SK-N-MC (cell line): ENCODE measurements at regions not wholly inside any gene's neighbourhood (a gene's known extent, or its start where the extent isn't known, plus 50 kb on each side); places are given as distances from the start of the nearest gene placed in this dataset.
"Not testable (repeated sequence)": the region's sequence is repeated elsewhere in the genome, so short reads cannot be mapped to it uniquely, and the experiment has no call there.

Experiments used
- DNase-seq: peaks from one replicate; pipeline ENCODE4 v3.0.0-alpha.2; 2011; ENCODE audit warnings: low read depth, low spot score
- H3K27ac ChIP-seq: fragments of 200-600 bp; sonication (generic); 2 replicates; pipeline ENCODE4 v1.5.1; 2016; ENCODE audit warnings: mixed run types
- H3K36me3 ChIP-seq: fragments of 200-600 bp; sonication (generic); 2 replicates; pipeline ENCODE4 v1.6.1; 2017; ENCODE audit warnings: antibody characterized with exemption, low read length, mixed read lengths; ENCODE audit not compliant: insufficient read depth
- H3K4me3 ChIP-seq: fragments of 200-600 bp; sonication (generic); 2 replicates; pipeline ENCODE4 v1.5.1; 2016
- H3K9ac ChIP-seq: fragments of 200-600 bp; sonication (generic); 2 replicates; pipeline ENCODE4 v1.8.0; 2017; ENCODE audit warnings: mixed run types, mixed read lengths; ENCODE audit not compliant: insufficient read length
- H3K9me3 ChIP-seq: fragments of 200-600 bp; sonication (generic); 2 replicates; pipeline ENCODE4 v1.6.1; 2017; ENCODE audit warnings: low read depth, mild to moderate bottlenecking, antibody characterized with exemption, low read length, moderate library complexity, mixed read lengths

GRCh38 chr3:125822175-125822574 lies 146.8 kb upstream of the ROPN1B start:
- DNase-seq, H3K27ac ChIP-seq, H3K9me3 ChIP-seq, H3K9ac ChIP-seq, H3K4me3 ChIP-seq, H3K36me3 ChIP-seq: not testable (repeated sequence)

DNA sequence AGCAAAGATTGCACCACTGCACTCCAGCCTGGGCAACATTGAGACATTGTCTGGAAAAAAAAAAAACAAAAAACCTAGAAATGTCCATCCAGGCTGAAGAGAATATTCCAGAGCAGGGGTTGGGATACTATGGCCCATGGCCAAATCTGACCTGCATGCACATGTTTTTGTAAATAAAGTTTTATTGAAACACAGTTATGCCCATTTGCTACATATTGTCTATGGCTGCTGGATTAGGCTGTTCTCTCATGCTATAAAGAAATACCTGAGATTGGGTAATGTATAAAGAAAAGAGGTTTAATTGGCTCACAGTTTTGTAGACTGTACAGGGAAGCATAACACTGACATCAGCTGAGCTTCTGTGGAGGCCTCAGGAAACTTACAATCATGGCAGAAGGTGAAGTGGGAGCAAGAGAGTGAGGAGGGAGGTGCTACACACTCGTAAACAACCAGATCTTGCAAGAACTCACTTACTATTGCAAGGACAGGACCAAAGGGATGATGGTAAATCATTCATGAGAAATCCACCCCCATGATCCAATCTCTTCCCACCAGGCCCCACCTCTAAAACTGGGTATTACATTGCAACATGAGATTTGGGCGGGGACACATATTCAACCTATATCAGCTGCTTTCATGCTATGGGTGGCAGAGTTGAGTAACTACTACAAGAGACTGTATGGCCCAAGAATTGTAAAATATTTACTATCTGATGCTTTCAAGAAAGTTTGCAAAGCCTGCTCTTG lies 137.8 kb upstream of the ROPN1B start:
- not testable (repeated sequence) for H3K9ac ChIP-seq, DNase-seq, H3K27ac ChIP-seq

GRCh38 chr3:125835562-125835961 lies 133.4 kb upstream of the ROPN1B start:
- DNase-seq, H3K4me3 ChIP-seq, H3K9ac ChIP-seq, H3K9me3 ChIP-seq, H3K27ac ChIP-seq, H3K36me3 ChIP-seq: not testable (repeated sequence)

More for the DNA sequence above, 137.8 kb upstream of the ROPN1B start:
- not testable (repeated sequence) for H3K4me3 ChIP-seq, H3K9me3 ChIP-seq, H3K36me3 ChIP-seq

- H3K27ac ChIP-seq, H3K36me3 ChIP-seq, DNase-seq, H3K4me3 ChIP-seq, H3K9me3 ChIP-seq, H3K9ac ChIP-seq: not testable (repeated sequence)
Measured at GRCh38 chr3:125836011-125836551, 132.9 kb upstream of the ROPN1B start.

GRCh38 chr3:125836786-125837185 lies 132.2 kb upstream of the ROPN1B start:
- not testable (repeated sequence) for H3K9me3 ChIP-seq, H3K36me3 ChIP-seq, H3K4me3 ChIP-seq, H3K27ac ChIP-seq, H3K9ac ChIP-seq, DNase-seq

DNA sequence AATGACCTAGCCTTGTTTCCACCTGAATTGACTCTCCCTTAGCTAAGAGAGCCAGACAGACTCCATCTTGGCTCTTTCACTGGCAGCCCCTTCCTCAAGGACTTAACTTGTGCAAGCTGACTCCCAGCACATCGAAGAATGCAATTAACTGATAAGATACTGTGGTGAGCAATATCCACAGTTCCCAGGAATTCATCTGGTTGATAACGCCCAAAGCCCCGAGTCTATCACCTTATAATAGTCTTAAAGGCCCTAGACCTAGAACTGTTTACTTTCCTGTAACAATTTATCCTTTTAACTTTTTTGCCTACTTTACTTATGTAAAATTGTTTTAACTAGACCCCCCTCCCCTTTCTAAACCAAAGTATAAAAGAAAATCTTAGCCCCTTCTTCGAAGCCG lies 130.1 kb upstream of the ROPN1B start:
- not testable (repeated sequence) for H3K9ac ChIP-seq, H3K36me3 ChIP-seq, H3K9me3 ChIP-seq, H3K4me3 ChIP-seq, H3K27ac ChIP-seq, DNase-seq

DNA sequence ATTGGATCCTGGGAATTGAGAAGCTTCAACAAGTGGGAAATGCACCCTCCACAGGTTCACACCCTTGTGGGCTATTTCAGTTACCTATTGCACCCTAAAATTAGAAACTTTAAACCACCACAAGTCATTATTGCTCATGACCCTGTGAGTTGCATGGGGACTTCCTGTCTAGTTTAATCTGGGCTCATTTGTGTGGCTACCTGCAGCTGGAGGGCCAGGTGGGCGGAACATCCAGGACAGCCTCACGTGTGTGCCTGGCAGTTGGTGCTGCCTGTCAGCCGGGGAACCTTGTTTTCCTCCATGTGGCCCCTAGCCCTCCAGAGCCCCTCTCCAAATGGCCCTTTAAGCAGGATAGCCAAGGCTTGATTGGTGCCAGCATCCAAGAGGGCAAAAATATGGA lies 128.5 kb upstream of the ROPN1B start:
- not testable (repeated sequence) for H3K9me3 ChIP-seq, H3K4me3 ChIP-seq, H3K27ac ChIP-seq, DNase-seq, H3K36me3 ChIP-seq, H3K9ac ChIP-seq

DNA sequence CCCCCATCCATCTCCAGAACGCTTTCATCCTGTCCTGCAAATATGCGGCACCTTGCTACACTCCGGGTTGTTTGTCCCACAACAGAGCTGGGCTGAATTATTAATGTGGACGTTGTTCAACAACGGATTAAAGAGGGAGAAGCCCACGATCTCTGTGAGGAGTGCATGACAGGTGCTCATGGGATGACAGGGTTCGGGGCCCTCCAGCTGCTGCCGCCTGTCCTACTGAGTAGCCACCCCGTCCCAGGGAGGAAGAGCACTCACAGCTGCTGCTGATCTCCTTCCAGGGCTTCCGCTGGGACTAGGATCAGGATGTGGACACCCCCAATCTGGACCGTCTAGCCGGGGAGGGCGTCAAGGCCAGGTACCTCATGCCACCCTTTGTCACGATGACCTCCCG lies 121.0 kb upstream of the ROPN1B start:
- not testable (repeated sequence) for DNase-seq, H3K36me3 ChIP-seq, H3K9me3 ChIP-seq, H3K9ac ChIP-seq, H3K27ac ChIP-seq, H3K4me3 ChIP-seq

GRCh38 chr3:125855006-125855405 lies 114.0 kb upstream of the ROPN1B start:
- not testable (repeated sequence) for DNase-seq, H3K36me3 ChIP-seq, H3K27ac ChIP-seq, H3K9ac ChIP-seq, H3K9me3 ChIP-seq, H3K4me3 ChIP-seq

GRCh38 chr3:125860547-125860946 lies 108.4 kb upstream of the ROPN1B start:
- not testable (repeated sequence) for H3K9me3 ChIP-seq, H3K4me3 ChIP-seq, H3K36me3 ChIP-seq, H3K9ac ChIP-seq, DNase-seq, H3K27ac ChIP-seq

GRCh38 chr3:125862841-125863254 lies 106.1 kb upstream of the ROPN1B start:
- H3K27ac ChIP-seq, H3K9ac ChIP-seq, H3K4me3 ChIP-seq, H3K9me3 ChIP-seq, DNase-seq, H3K36me3 ChIP-seq: not testable (repeated sequence)

DNA sequence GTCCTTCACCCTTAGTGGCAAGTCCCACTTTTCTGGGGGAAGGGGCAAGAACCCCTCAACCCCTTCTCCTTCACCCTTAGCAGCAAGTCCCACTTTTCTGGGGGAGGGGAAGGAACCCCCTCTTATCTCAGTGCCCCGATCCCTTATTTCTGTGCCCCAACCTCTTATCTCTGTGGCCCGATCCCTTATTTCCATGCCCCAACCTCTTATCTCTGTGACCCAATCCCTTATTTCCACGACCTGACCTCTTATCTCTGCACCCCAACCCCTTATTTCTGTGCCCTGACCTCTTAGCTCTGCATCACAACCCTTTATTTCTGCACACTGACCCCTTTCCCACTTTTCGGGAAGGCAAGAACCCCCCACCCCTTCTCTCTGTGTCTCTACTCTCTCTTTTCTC lies 104.4 kb upstream of the ROPN1B start:
- H3K4me3 ChIP-seq, H3K9me3 ChIP-seq, H3K36me3 ChIP-seq, H3K9ac ChIP-seq, DNase-seq, H3K27ac ChIP-seq: not testable (repeated sequence)

DNA sequence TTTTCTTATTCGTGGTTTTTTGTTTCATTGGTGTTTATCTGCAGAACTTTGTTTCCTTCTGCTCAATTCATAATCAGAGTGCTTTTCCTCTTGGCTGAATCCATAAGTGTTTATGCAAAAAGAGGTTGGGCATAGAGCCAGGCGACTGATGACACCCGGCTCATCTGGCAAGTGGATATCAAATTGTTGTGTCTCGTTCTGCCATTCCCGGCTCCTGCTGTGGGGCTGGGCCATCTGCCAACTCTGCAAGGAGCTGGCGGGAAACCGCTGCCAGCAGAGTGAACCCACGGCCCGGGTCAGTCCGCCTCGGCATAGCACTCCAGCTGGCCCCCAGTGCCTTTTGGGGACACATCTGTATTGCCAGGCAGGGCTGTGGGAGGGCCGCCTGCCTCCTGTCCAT lies 83.0 kb upstream of the ROPN1B start:
- not testable (repeated sequence) for H3K36me3 ChIP-seq, H3K9me3 ChIP-seq, H3K27ac ChIP-seq, H3K9ac ChIP-seq
- H3K4me3 ChIP-seq, result peak overlapping the region; percentile 47
- peak; percentile 77 for DNase-seq

- H3K27ac ChIP-seq, H3K9me3 ChIP-seq, H3K9ac ChIP-seq, DNase-seq, H3K4me3 ChIP-seq, H3K36me3 ChIP-seq: not testable (repeated sequence)
Measured at GRCh38 chr3:125899181-125899580, 69.8 kb upstream of the ROPN1B start.

DNA sequence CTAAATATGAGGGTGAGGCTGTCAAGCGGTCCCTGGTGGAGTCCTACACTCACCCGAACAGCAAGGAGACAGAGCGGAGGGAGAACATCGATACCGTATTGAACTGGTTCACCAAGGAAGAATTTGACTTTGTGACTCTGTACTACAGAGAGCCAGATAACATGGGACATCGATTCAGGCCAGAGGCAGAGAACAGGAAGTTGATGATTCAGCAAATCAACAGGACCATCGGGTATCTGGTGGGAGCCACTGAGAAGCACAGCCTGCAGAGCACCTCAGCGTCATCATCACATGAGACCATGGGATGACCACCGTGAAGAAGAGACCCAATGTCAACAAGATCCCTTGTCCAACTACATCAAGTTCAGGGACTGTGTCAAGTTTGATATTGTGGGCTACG lies 67.5 kb upstream of the ROPN1B start:
- H3K4me3 ChIP-seq, DNase-seq, H3K9ac ChIP-seq, H3K9me3 ChIP-seq, H3K27ac ChIP-seq, H3K36me3 ChIP-seq: not testable (repeated sequence)
